Ovary (tissue), 3 donors: ENCODE measurements at regions not wholly inside any gene's neighbourhood (a gene's known extent, or its start where the extent isn't known, plus 50 kb on each side); places are given as distances from the start of the nearest gene placed in this dataset.

Source experiments
- CTCF ChIP-seq, 3 donors: fragments of 450-650 bp in 2 of 3; fragments of 200-600 bp in 1 of 3; IDR thresholded peaks; one replicate each; pipeline versions ENCODE4 v1.5.1 to v1.8.0; 2016 to 2022; ENCODE audit warnings: antibody characterized with exemption in 3 of 3, mild to moderate bottlenecking in 1 of 3
- EP300 ChIP-seq: sonication (generic); formaldehyde crosslinking; IDR thresholded peaks from one replicate; pipeline ENCODE4 v1.6.1; 2017; ENCODE audit warnings: antibody characterized with exemption
- POLR2A ChIP-seq: fragments of 450-650 bp; IDR thresholded peaks from one replicate; pipeline ENCODE4 v1.6.1; 2017; ENCODE audit warnings: antibody characterized with exemption, mild to moderate bottlenecking, moderate library complexity
- donor health status: DM: no; HTN: no; CAD: no.

- no peak for TF ChIP-seq CTCF (IDR thresholded peaks at IDR 0.05)
- TF ChIP-seq POLR2A: no peak
- no peak for TF ChIP-seq EP300
Observed at GRCh38 chr20:22954661-22955060, 80.5 kb upstream of the SSTR4 start.
